GM13976 (cell line): ENCODE measurements at regions not wholly inside any gene's neighbourhood (a gene's known extent, or its start where the extent isn't known, plus 50 kb on each side); places are given as distances from the start of the nearest gene placed in this dataset.

Experiments
- DNase-seq: peaks from one replicate; pipeline ENCODE4 v3.0.0; 2012; ENCODE audit warnings: low spot score
- in situ Hi-C: fragments of 300-500 bp; cut with MboI; formaldehyde crosslinking; loops from one replicate; pipeline ENCODE4 v1.12.0; 2022; ENCODE audit warnings: low sequenced_read_pairs, mixed read lengths, inconsistent platforms; ENCODE audit not compliant: unreplicated experiment
- TF ChIP-seq, protein P1 (sequence below): IDR thresholded peaks from 2 replicates; pipeline ENCODE4 v1.5.1; 2012; ENCODE audit warnings: borderline replicate concordance, mild to moderate bottlenecking; ENCODE audit not compliant: insufficient read depth; ENCODE audit errors: extremely low read depth, missing control alignments, control extremely low read depth

GRCh38 chr14:78070344-78070743 lies 99.8 kb upstream of the NRXN3 start:
- TF ChIP-seq, protein P1, sequence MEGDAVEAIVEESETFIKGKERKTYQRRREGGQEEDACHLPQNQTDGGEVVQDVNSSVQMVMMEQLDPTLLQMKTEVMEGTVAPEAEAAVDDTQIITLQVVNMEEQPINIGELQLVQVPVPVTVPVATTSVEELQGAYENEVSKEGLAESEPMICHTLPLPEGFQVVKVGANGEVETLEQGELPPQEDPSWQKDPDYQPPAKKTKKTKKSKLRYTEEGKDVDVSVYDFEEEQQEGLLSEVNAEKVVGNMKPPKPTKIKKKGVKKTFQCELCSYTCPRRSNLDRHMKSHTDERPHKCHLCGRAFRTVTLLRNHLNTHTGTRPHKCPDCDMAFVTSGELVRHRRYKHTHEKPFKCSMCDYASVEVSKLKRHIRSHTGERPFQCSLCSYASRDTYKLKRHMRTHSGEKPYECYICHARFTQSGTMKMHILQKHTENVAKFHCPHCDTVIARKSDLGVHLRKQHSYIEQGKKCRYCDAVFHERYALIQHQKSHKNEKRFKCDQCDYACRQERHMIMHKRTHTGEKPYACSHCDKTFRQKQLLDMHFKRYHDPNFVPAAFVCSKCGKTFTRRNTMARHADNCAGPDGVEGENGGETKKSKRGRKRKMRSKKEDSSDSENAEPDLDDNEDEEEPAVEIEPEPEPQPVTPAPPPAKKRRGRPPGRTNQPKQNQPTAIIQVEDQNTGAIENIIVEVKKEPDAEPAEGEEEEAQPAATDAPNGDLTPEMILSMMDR, result no peak
- DNase-seq, result no peak
- in situ Hi-C loops, result no loop called here

- in situ Hi-C loops, result no loop called here
- DNase-seq, result no peak
- TF ChIP-seq, protein P1, result no peak
Measured at GRCh38 chr14:78071016-78071549, 99.1 kb upstream of the NRXN3 start.

GRCh38 chr14:78073028-78073427 lies 97.1 kb upstream of the NRXN3 start:
- in situ Hi-C loops, result no loop called here
- no peak for DNase-seq
- TF ChIP-seq, protein P1, result no peak

- in situ Hi-C loops, result no loop called here
- TF ChIP-seq, protein P1, result no peak
- DNase-seq, result no peak
Measured at GRCh38 chr14:78074561-78074960, 95.6 kb upstream of the NRXN3 start.

- in situ Hi-C loops, result no loop called here
- TF ChIP-seq, protein P1, result no peak
- no peak for DNase-seq
Measured at GRCh38 chr14:78075033-78075432, 95.1 kb upstream of the NRXN3 start.

GRCh38 chr14:78075555-78076277 lies 94.5 kb upstream of the NRXN3 start:
- no peak for DNase-seq
- TF ChIP-seq, protein P1, result no peak
- in situ Hi-C loops, result no loop called here
